ENCODE measurements at regions not wholly inside any gene's neighbourhood (a gene's known extent, or its start where the extent isn't known, plus 50 kb on each side); places are given as distances from the start of the nearest gene placed in this dataset.
"Not testable (repeated sequence)": the region's sequence is repeated elsewhere in the genome, so short reads cannot be mapped to it uniquely, and the experiment has no call there.

DNA sequence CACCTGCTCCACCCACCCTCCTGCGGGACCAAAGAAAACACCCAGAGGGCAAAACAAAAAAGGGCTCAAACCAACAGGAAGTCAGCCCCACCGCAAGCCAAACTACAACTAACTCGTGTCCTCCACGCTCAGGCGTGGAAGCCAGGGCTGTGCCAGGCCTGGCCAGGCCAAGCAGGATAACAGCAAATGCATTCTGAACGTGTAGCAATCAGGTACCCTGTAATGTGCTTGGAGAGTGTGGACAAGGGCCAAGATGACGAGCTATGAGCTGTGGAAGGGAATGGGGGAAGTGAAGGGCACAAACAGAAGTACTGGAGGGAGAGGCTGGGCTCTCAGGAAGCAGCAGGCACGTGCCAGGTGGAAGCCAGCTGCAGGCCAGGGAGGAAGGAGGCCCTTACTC, 528.6 kb downstream of the TP53TG3F start:
- TF ChIP-seq EZH2phosphoT487 (IDR thresholded peaks at IDR 0.05; ENCODE audit: borderline replicate concordance, low read depth, low read length), result not testable (repeated sequence)
- TF ChIP-seq, protein P1, sequence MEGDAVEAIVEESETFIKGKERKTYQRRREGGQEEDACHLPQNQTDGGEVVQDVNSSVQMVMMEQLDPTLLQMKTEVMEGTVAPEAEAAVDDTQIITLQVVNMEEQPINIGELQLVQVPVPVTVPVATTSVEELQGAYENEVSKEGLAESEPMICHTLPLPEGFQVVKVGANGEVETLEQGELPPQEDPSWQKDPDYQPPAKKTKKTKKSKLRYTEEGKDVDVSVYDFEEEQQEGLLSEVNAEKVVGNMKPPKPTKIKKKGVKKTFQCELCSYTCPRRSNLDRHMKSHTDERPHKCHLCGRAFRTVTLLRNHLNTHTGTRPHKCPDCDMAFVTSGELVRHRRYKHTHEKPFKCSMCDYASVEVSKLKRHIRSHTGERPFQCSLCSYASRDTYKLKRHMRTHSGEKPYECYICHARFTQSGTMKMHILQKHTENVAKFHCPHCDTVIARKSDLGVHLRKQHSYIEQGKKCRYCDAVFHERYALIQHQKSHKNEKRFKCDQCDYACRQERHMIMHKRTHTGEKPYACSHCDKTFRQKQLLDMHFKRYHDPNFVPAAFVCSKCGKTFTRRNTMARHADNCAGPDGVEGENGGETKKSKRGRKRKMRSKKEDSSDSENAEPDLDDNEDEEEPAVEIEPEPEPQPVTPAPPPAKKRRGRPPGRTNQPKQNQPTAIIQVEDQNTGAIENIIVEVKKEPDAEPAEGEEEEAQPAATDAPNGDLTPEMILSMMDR (conservative IDR thresholded peaks at IDR 0.05; ENCODE audit: low read length), result not testable (repeated sequence)

All from OCI-LY7 (cell line).